22Rv1 (cell line): ENCODE measurements at regions not wholly inside any gene's neighbourhood (a gene's known extent, or its start where the extent isn't known, plus 50 kb on each side); places are given as distances from the start of the nearest gene placed in this dataset.

Source experiments
- H3K27ac ChIP-seq: fragments of 450-650 bp; 2 replicates; pipeline ENCODE4 v1.5.1; 2017
- ZFX ChIP-seq: fragments of 450-650 bp; IDR thresholded peaks from 2 replicates; pipeline ENCODE4 v1.6.1; 2017; ENCODE audit warnings: antibody characterized with exemption, borderline replicate concordance
- TF ChIP-seq, protein P1 (sequence below): fragments of 450-650 bp; IDR thresholded peaks from 2 replicates; pipeline ENCODE4 v1.5.1; 2017; ENCODE audit warnings: mild to moderate bottlenecking

DNA sequence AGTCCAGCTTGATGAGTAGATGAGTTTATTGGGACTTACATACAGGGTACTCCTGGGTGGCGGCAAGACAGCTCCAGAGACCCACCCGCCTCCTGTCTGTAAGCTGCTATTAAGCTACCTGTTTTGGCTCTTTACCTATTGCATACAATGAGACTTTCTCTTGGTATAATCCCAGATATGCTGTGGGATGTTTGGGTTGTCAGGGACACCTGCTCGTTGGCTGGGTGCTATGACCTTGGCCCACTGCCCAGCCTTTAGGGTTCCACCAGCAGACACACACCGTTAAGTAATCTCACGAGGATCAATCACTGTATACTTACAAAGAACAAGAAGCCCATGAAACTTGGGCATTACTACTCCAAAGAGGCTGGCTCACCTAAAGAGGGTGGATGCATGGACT lies 116.4 kb downstream of the NPIPB5 start:
- TF ChIP-seq ZFX, result no peak
- TF ChIP-seq, protein P1, sequence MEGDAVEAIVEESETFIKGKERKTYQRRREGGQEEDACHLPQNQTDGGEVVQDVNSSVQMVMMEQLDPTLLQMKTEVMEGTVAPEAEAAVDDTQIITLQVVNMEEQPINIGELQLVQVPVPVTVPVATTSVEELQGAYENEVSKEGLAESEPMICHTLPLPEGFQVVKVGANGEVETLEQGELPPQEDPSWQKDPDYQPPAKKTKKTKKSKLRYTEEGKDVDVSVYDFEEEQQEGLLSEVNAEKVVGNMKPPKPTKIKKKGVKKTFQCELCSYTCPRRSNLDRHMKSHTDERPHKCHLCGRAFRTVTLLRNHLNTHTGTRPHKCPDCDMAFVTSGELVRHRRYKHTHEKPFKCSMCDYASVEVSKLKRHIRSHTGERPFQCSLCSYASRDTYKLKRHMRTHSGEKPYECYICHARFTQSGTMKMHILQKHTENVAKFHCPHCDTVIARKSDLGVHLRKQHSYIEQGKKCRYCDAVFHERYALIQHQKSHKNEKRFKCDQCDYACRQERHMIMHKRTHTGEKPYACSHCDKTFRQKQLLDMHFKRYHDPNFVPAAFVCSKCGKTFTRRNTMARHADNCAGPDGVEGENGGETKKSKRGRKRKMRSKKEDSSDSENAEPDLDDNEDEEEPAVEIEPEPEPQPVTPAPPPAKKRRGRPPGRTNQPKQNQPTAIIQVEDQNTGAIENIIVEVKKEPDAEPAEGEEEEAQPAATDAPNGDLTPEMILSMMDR, result no peak
- H3K27ac ChIP-seq, result no peak overlapping the region

- TF ChIP-seq, protein P1, result no peak
- no peak for TF ChIP-seq ZFX
- no peak overlapping the region for H3K27ac ChIP-seq
Measured at GRCh38 chr16:22628994-22629393, 118.3 kb downstream of the NPIPB5 start.

GRCh38 chr16:22630242-22630641 lies 119.6 kb downstream of the NPIPB5 start:
- TF ChIP-seq, protein P1, result no peak
- TF ChIP-seq ZFX, result no peak
- H3K27ac ChIP-seq, result no peak overlapping the region

GRCh38 chr16:22631264-22631663 lies 120.6 kb downstream of the NPIPB5 start:
- TF ChIP-seq, protein P1, result no peak
- H3K27ac ChIP-seq, result no peak overlapping the region

DNA sequence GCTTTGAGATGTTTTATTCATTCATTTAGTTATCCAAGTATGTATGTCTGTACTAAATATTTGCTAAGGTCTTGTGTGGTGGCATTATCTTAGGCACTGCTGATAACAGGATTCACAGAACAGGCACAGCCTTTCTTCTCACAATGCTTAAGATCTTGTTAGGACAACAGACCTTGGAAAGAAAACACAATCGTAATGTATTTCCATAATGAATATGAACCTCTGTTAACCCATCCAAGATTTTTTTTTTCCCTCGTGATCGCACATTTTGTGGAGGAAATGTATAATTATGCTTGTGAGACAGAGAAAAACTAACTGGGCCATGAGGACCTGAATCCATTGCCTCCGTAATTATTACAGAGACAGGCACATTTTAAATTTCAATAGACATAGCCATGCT lies 121.9 kb downstream of the NPIPB5 start:
- TF ChIP-seq ZFX, result no peak
- TF ChIP-seq, protein P1, result no peak
- H3K27ac ChIP-seq, result no peak overlapping the region

GRCh38 chr16:22633280-22633679 lies 122.6 kb downstream of the NPIPB5 start:
- TF ChIP-seq ZFX, result no peak
- TF ChIP-seq, protein P1, result no peak

DNA sequence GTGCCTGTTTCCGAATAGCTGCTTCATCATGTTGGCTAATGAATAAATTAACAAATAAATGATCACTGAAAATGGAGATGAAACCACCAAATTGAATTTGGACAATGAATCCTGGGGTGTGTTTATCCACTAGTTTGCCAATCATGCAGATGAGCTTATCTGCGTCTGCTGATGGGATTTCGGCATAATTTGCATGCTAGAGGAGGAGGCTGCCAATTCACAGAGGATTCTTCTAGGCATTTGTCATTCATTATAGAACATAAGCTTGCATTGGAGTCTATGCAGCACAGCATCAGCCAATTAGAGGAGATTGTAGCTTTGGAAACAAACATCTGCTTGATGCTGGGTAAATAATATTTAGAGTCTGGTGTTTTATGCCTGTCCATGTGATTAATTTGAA lies 123.1 kb downstream of the NPIPB5 start:
- no peak for TF ChIP-seq ZFX
- TF ChIP-seq, protein P1, result no peak
- no peak overlapping the region for H3K27ac ChIP-seq

More at GRCh38 chr16:22633280-22633679, 122.6 kb downstream of the NPIPB5 start:
- no peak overlapping the region for H3K27ac ChIP-seq
